ENCODE measurements at regions not wholly inside any gene's neighbourhood (a gene's known extent, or its start where the extent isn't known, plus 50 kb on each side); places are given as distances from the start of the nearest gene placed in this dataset.

DNA sequence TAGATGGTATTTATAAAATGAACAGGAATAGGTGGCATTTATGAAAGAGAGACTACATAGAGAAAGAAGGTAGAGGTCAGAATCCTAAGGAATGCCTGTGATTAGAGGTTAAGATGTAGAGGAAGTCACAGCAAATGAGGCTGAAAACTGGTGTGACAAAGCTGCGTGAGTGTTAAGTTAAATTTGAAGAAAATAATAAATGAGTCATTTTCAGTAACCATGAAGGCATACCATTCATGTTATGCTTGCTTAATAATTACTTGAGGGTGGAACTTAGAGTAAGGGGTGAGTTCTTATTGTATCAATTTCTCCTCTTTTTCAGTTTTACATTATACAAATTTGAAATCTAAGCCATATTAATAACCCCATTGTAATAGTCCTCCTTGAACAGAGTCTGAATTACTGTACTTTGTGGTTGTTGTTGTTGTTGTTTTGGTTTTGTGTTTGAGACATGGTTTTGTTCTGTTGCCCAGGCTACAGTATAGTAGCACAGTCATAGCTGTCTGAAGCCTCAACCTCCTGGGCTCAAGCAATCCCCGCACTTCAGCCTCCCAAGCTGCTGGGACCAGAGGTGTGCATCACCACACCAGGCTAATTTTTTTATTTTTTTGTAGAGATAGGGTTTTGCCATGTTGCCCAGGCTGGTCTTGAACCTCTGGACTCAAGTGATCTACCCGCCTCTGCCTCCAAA lies 761.5 kb downstream of the GALC start:
- no peak for DNase-seq
- Mint-ChIP-seq H3K27me3 (ENCODE audit: unreplicated experiment) (no peaks in the 10 kb centered on the region), H3K4me3 (ENCODE audit: low read depth, unreplicated experiment) (no peak overlapping the region), H3K27ac (ENCODE audit: unreplicated experiment) (peak overlapping the region; percentile 6), H3K9me3 (ENCODE audit: low read depth, unreplicated experiment) (peaks cover 2% of the 10 kb centered on the region), H3K4me1 (ENCODE audit: low read depth, unreplicated experiment) (no peaks in the 10 kb centered on the region), H3K36me3 (ENCODE audit: insufficient read depth, unreplicated experiment) (no peaks in the 10 kb centered on the region)
- CTCF ChIA-PET = no interaction called here
- TF ChIP-seq, protein P1, sequence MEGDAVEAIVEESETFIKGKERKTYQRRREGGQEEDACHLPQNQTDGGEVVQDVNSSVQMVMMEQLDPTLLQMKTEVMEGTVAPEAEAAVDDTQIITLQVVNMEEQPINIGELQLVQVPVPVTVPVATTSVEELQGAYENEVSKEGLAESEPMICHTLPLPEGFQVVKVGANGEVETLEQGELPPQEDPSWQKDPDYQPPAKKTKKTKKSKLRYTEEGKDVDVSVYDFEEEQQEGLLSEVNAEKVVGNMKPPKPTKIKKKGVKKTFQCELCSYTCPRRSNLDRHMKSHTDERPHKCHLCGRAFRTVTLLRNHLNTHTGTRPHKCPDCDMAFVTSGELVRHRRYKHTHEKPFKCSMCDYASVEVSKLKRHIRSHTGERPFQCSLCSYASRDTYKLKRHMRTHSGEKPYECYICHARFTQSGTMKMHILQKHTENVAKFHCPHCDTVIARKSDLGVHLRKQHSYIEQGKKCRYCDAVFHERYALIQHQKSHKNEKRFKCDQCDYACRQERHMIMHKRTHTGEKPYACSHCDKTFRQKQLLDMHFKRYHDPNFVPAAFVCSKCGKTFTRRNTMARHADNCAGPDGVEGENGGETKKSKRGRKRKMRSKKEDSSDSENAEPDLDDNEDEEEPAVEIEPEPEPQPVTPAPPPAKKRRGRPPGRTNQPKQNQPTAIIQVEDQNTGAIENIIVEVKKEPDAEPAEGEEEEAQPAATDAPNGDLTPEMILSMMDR (IDR thresholded peaks at IDR 0.05; ENCODE audit: unreplicated experiment) = no peak
- no TSS peak for BruUV-seq (replicated peaks)
- intact Hi-C loops (cut with micrococcal nuclease; ENCODE audit: unreplicated experiment) = loop anchor here (1.0 kb wide), 1 partner anchor 27 kb away; no protein-coding TSS in a partner anchor

DNA sequence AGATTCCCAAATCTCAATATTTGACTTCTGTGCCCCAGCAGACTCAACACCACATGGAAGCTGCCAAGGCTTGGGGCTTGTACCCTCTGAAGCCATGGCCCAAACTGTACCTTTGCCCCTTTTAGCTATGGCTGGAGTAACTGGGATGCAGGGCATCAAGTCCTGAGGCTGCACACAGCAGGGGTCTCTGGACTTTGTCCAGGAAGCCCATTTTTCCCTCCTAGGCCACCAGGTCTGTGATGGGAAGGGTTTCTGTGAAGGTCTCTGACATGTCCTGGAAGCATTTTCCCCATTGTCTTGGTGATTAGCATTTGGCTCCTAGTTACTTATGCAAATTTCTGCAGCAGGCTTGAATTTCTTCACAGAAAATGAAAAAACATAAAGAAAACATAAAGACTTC lies 762.3 kb downstream of the GALC start:
- intact Hi-C loops (cut with micrococcal nuclease; ENCODE audit: unreplicated experiment) = no loop called here
- Mint-ChIP-seq H3K36me3 (ENCODE audit: insufficient read depth, unreplicated experiment) (no peaks in the 10 kb centered on the region), H3K4me1 (ENCODE audit: low read depth, unreplicated experiment) (no peaks in the 10 kb centered on the region), H3K27ac (ENCODE audit: unreplicated experiment) (peak overlapping the region; percentile 6), H3K4me3 (ENCODE audit: low read depth, unreplicated experiment) (no peak overlapping the region), H3K9me3 (ENCODE audit: low read depth, unreplicated experiment) (peaks cover 2% of the 10 kb centered on the region), H3K27me3 (ENCODE audit: unreplicated experiment) (no peaks in the 10 kb centered on the region)
- TF ChIP-seq, protein P1 (IDR thresholded peaks at IDR 0.05; ENCODE audit: unreplicated experiment) = no peak
- DNase-seq = no peak
- CTCF ChIA-PET = no interaction called here
- no TSS peak for BruUV-seq (replicated peaks)

DNA sequence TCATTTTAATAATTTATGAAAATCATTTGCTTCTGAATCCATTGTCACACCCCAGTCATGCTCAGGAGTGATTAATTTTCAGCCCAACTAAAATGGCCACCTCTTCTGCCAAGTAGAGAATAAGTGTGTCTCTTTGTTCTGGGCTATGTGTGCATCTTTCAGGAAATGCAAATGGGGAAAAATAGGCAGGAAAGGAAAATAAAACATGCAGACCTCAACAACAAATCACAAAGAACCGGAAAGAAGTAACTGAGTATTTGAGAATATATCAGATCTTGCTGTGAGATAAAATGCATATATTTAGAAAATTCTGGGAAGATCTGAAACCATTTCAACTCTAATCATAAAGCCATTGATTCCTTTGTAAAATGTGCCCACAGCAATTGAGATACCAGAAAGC lies 763.9 kb downstream of the GALC start:
- intact Hi-C loops (cut with micrococcal nuclease; ENCODE audit: unreplicated experiment) = no loop called here
- CTCF ChIA-PET = no interaction called here
- no TSS peak for BruUV-seq (replicated peaks)
- H3K4me1 Mint-ChIP-seq (ENCODE audit: low read depth, unreplicated experiment) = no peaks in the 10 kb centered on the region
- H3K36me3 Mint-ChIP-seq (ENCODE audit: insufficient read depth, unreplicated experiment) = no peaks in the 10 kb centered on the region
- H3K4me3 Mint-ChIP-seq (ENCODE audit: low read depth, unreplicated experiment) = no peak overlapping the region
- peaks cover 2% of the 10 kb centered on the region for H3K9me3 Mint-ChIP-seq (ENCODE audit: low read depth, unreplicated experiment)
- no peak for DNase-seq
- H3K27ac Mint-ChIP-seq (ENCODE audit: unreplicated experiment) = no peak overlapping the region
- TF ChIP-seq, protein P1 (IDR thresholded peaks at IDR 0.05; ENCODE audit: unreplicated experiment) = no peak
- no peaks in the 10 kb centered on the region for H3K27me3 Mint-ChIP-seq (ENCODE audit: unreplicated experiment)

DNA sequence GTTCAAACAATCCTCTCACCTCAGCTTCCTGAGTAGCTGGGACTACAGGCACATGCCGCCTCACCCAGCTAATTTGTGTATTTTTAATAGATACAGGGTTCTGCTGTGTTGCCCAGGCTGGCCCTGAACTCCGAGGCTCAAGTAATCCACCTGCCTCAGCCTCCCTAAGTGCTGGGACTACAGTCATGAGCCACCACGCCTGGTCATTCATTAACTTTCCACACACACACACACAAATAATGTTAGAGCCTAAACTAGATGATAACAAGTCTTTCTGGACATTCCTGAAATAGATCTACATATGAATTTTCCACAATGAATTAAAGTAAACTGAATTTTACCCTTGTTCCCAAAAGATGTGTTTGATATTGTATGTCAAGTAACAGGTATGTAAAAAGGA lies 776.0 kb downstream of the GALC start:
- CTCF ChIA-PET = no interaction called here

More for the DNA sequence above, 776.0 kb downstream of the GALC start:
- no TSS peak for BruUV-seq (replicated peaks)
- Mint-ChIP-seq H3K4me3 (ENCODE audit: low read depth, unreplicated experiment) (no peak overlapping the region), H3K27ac (ENCODE audit: unreplicated experiment) (no peak overlapping the region), H3K9me3 (ENCODE audit: low read depth, unreplicated experiment) (no peaks in the 10 kb centered on the region), H3K27me3 (ENCODE audit: unreplicated experiment) (no peaks in the 10 kb centered on the region), H3K4me1 (ENCODE audit: low read depth, unreplicated experiment) (no peaks in the 10 kb centered on the region), H3K36me3 (ENCODE audit: insufficient read depth, unreplicated experiment) (no peaks in the 10 kb centered on the region)
- no peak for DNase-seq
- intact Hi-C loops (cut with micrococcal nuclease; ENCODE audit: unreplicated experiment) = no loop called here
- TF ChIP-seq, protein P1 (IDR thresholded peaks at IDR 0.05; ENCODE audit: unreplicated experiment) = no peak

Data from Calu3 (cell line).